NCI-H2227 (cell line): ENCODE measurements at regions not wholly inside any gene's neighbourhood (a gene's known extent, or its start where the extent isn't known, plus 50 kb on each side); places are given as distances from the start of the nearest gene placed in this dataset.
"Not testable (repeated sequence)": the region's sequence is repeated elsewhere in the genome, so short reads cannot be mapped to it uniquely, and the experiment has no call there.

ENCODE experiments used
- DNase-seq: peaks from one replicate; lab custom pipeline; 2025; ENCODE audit not compliant: unreplicated experiment; lab: John Stamatoyannopoulos, UW

DNA sequence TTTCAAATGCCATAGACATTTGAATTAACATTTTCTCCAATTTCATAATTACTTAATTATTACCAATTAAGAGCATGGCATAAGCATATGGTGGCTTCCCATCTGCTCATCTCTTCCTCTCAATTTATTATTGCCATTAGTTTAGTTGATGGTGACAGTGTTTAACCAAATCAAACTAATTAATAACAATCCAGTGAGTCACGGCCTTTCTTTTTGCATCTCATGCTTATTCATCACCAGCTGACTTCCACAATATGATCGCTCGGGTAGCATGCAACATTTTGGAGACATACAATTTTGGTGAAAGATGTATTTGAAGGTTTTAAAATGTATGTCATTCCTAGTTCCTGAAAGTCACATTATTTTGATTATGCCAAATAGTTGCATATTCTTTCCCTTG lies 172.8 kb upstream of the TACR3 start:
- no peak for DNase-seq

DNA sequence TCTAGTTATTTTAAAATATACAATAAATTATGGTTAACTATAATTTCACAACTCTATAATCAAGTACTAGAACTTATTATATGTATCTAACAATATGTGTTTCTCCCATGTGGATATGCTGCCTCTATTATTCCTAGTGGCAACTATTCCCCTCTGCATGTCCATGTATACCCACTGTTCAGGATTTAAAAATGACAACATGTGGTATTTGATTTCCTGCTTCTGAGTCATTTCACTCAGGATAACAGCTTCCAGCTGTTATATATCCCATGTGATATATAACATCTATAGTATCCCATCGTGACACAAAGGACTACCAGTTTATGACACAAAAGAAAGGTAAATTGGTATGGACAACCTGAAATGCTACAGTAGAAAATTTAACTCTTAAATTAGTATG lies 167.4 kb upstream of the TACR3 start:
- DNase-seq: no peak

DNA sequence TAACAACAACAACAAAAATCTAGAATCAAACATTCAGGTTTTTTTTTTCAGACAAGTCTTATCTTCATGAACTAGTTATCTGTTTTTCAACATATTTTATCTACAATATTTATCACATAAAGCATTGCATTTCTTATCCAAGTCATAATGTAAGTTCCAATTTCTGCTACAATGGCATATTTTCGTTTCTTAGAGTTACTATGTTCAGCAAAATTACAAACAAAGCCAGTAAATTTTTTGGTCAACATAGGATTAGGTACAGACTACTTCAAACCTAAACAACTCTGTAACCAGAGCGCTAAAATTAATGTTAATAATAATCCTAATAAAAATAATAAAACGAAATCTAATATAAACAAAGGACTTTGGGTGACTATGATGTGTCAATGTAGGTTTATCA lies 165.4 kb upstream of the TACR3 start:
- no peak for DNase-seq

DNA sequence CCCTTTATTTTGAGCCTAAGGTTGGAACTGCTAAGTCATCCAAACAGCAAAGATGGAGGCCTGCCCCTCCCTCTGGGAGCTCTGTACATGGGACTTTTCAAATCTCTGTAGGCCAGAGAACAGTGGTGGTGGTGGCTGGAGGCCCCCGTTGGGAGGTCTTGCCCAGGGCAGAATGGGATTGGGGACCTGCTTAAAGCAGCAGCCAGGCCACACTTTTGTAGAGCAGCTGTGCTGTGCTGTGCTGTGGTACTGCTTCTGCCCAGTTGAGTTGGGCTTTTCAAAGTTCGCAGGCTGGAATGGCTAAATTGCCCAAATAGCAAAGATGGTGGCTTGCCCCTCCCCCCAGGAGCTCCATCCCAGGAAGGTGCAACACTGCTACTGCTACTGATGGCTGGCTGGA lies 147.5 kb upstream of the TACR3 start:
- DNase-seq: no peak

DNA sequence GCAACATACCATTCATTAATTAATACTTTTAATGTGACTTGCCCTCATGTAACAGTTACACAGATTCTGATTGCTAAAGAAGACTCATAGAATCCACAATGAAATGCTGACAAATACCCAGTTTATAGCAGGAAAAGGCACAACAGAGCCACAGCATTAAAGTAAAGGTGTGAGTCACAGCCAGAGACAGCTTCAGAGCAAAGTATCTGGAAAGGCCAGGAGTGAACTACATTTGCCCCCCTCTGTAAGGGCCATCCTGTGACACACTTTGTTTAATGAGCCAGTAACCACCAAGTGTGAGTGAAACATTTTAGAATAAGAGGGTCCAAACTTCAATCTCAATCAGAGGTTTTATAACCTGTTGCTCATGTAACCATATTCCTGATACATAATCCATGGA lies 133.8 kb upstream of the TACR3 start:
- no peak for DNase-seq

DNA sequence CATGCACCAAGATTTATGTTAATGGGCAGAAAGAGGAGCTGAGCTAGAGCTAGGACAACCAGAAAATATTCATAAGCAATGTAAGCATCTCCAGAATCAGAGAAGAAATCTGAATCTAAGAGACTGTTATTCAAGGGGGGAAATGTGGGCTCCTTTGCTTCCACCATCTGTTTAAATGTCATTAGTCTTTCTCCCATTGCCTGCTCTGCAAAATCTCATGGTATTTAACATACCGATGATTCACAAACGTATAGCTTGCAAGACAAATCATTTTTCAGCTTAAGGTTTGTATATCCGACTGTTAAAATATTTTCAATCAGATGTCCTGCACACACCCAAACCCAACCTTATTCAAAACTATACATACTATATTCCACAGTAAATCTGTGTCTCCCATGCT lies 133.4 kb upstream of the TACR3 start:
- DNase-seq: no peak

DNA sequence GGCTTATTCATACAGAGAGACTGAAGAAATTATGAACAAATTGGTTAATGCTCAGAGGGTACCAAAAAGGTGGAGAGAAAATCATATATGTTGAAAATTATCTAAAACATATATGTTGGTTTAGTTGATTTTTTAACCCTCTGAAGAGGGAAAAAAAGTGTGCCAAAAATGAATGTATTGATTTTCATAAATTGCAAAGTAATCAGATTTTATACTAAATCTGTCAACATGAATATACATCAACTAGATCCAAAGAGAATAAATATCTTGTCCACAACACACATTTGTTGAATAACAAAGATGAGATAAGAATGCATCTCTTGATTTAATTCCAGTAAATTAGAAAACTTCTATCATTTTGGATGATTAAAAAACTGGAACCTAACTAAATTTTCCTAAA lies 125.3 kb upstream of the TACR3 start:
- no peak for DNase-seq

DNA sequence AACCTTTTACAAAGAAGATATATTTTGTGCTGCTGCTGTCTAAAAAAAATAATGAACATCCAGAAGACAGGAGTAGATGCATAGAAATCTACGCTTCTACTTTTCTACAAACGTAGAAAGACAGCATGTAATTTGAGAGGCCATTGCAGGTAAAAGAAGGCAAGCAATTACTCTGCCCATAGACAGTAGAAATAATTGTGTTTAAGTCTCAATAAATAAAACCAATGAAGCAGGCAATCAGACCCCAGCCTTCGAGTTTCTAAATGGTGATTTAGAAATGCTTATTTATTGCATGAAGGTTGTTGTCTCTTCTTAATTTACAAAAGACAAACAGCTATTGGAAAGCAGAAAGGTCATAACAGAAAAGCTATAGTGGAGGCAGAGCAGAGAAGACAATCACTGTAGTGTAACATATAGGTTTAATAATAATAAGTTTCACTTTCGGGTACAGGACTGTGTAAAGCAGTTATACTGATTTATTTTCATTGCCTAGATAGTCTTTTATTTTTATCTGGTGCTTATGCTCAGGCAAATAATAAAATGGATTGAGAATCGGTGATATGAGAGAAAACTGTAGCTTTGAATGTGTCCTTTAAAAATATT lies 123.0 kb upstream of the TACR3 start:
- DNase-seq: no peak

DNA sequence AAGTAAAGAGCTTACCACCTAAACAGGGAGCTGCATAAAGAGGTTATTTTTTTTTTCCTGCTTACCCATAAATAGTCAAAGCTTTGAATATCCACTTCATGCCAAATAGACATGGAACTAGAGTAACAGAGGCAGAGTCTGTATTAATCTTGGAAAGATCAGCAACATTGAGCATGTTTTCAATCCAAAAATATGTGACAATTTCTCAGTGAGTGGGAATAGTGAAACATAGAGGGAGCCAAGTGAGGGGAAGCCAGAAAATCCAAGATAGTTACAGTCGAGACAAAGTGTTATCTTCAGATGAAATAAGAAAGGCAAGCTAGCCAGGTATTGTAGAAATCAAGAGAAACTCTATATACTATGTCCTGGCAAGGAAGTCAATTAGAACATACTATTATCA lies 122.3 kb upstream of the TACR3 start:
- no peak for DNase-seq

DNA sequence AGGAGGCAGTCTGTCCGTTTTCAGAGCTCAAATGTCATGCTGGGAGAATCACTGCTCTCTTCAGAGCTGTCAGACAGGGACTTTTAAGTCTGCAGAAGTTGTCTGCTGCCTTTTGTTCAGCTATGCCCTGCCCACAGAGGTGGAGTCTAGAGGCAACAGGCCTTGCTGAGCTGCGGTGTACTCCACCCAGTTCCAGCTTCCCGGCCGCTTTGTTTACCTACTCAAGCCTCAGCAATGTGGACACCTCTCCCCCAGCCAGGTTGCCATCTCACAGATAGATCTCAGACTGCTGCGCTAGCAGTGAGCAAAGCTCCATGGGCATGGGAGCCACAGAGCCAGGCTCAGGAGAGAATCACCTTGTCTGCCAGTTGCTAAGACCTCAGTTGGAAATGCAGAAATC lies 90.5 kb upstream of the TACR3 start:
- DNase-seq: not testable (repeated sequence)

DNA sequence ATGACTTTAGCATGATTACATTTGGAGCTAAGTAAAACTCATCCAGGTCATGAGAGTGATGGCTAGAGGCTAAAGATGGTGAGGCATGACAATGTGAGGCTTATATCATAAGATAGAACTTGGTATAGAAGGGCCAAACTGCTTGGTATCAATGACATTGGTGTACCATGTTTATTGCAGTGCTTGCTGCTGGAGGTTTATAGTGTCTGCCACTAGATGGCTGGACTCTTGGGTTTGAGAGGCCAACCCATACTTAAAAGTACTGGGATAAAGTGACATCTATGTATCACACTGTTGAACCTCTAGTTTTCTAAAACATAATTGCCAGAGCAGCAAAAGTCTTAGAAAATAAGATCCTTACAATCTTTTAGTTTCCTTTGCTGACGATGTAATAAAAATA lies 83.0 kb upstream of the TACR3 start:
- DNase-seq: no peak

DNA sequence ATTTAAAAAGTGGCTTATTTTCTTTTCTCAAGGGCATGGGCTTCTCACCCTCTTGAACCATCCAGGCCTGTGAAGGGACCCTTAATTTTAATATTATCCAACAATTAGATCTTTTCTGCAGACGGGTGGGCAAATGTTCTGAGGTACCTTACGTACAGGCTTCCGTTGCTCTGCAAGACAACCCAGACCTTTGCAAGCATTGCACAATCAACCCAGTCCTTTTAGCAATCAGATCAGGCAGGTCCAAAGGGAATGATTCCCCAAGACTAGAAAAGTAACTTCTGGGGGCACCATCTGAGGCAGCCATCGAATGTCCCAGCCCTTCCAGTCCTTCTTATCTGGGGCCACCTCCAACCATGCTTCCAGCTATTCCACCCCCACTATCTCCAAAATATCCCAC lies 67.3 kb upstream of the TACR3 start:
- no peak for DNase-seq

DNA sequence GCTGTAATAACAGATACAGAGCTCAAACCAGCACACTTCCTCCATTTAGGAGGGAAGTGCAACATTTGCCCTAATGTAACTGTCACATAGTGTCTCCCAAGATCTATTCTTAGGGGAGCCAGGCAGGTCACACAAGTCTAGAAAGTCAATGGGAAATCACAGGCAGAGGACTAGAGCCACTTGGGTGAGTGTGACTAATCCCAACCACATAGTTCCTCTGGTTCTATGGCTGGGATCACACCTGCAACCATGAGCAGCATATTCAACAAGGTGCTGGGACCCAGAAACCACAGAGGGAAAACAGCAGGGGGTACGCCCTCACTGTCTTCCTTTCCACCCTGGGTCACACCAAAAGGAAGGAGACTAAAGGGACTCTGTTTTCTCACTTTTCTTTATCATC lies 66.8 kb upstream of the TACR3 start:
- DNase-seq: no peak

DNA sequence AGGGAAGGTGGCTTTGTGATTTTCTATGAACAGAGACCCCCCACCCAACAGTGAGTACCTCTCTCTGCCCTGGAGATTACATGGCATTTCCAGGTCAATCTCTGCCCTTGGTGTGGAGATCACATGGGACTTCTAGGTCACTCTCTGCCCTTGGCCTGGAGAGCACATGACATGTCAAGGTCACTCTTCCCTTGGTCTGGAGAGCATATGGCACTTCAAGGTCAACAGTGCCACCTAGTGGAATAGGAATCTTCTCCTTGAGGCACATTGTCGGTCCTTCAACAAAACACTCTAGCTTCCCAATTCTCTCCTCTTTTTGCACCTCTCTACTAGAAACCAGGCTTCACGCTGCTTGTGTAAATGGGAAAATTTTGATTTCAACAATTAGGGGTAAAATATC lies 66.2 kb upstream of the TACR3 start:
- DNase-seq: peak; percentile 12

DNA sequence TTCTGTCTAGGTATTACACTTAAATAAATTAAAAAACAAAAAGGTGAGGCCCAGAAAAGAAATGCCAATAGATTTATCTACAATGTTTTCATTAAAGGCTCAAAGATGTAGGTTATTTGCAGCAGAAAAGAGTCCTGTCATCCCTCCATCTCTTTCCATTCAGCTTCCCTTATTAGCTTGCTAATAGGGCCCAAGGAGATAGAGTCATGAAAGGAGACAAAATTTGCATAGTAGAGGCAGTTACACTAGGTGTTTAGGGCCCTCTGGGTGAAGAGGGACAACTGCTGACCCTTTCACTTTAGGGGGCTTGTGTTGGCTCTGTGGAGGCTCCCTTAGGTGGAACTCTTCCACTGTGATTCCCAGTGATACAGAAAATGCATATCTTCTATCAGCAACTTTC lies 58.4 kb upstream of the TACR3 start:
- DNase-seq: no peak

DNA sequence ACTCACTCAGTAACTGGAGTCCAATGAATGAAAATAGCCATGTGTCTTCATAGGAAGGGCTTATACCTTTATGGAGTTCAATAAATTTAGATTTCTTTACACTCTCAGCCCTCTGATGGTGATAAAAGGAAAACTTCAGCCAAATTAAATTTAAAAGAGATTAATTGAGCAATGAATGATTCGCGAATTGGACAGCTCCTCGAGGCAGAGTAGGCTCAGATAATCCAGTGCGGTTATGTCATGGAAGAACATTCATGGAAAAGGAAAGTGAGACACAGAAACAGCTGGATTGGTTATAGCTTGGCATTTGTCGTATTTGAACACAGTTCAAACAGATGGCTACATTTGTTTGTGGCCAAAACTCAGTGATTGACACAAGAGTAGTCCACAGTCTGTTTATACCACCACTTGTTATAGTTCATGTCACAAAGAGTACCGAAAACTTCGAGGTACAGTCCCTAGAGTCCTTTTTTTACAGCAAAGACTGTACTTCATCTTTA lies 54.6 kb upstream of the TACR3 start:
- no peak for DNase-seq

DNA sequence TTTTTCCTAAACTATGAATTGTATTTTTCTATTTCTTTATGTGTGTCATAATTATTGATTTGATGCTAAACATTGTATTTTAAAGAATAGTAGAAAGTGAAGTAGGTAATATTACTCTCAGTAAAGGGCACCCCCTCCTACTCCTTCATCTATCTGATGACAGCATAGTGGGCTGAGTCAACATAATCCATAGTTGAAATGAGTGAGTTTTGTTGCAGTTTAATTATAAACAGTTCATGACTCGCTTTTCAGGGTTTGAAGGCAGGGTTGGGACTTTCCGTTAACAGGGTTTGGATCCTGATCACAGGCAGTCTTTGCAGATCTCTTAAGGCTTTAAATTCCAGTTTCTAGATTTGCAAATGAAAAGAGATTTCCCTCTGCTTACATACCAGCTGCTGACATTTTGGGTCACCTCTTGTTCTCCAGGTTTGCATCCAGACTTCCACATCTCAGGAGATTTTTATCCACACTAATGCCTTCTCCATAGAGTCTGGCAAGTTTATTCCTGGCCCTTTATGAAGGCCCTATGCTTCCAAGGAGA lies 54.0 kb upstream of the TACR3 start:
- no peak for DNase-seq
